Transverse colon (tissue), 4 donors: ENCODE measurements at regions not wholly inside any gene's neighbourhood (a gene's known extent, or its start where the extent isn't known, plus 50 kb on each side); places are given as distances from the start of the nearest gene placed in this dataset.

Source experiments
- POLR2A ChIP-seq: fragments of 450-650 bp; IDR thresholded peaks from one replicate; pipeline ENCODE4 v1.6.1; 2016; ENCODE audit warnings: antibody characterized with exemption, mild to moderate bottlenecking, moderate library complexity
- POLR2AphosphoS5 ChIP-seq, 3 donors: sonication (generic); formaldehyde crosslinking; IDR thresholded peaks; one replicate each; pipeline ENCODE4 v1.6.1; 2016; ENCODE audit warnings: antibody characterized with exemption in 3 of 3
- TF ChIP-seq, protein P1 (sequence below), 5 experiments: fragments of 200-600 bp in 3 of 5; fragments of 450-650 bp in 2 of 5; sonication (generic) in 3 of 5; IDR thresholded peaks; 1 replicate in 2 of 5; 2 replicates in 3 of 5; pipeline ENCODE4 v1.5.1; 2016 to 2017; ENCODE audit warnings: antibody characterized with exemption in 5 of 5, inconsistent platforms in 3 of 5, mild to moderate bottlenecking in 2 of 5, moderate library complexity in 1 of 5

DNA sequence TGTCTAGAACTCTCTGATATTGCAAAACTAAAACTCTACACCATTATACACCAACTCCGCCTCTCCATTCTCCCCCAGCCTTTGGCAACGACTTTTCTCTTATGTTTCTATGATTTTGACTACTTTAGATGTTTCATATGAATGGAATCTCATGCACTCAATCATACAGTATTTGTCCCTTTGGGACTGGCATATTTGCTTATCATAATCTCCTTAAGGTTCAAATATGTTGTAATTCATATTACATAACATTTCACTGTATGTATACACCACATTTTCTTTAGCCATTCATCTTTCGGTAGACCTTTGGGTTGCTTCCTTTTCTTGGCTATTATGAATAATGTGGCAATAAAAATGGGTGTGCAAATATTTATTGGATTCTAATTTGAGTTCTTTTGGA, 164.4 kb downstream of the ARL4A start:
- TF ChIP-seq, protein P1, sequence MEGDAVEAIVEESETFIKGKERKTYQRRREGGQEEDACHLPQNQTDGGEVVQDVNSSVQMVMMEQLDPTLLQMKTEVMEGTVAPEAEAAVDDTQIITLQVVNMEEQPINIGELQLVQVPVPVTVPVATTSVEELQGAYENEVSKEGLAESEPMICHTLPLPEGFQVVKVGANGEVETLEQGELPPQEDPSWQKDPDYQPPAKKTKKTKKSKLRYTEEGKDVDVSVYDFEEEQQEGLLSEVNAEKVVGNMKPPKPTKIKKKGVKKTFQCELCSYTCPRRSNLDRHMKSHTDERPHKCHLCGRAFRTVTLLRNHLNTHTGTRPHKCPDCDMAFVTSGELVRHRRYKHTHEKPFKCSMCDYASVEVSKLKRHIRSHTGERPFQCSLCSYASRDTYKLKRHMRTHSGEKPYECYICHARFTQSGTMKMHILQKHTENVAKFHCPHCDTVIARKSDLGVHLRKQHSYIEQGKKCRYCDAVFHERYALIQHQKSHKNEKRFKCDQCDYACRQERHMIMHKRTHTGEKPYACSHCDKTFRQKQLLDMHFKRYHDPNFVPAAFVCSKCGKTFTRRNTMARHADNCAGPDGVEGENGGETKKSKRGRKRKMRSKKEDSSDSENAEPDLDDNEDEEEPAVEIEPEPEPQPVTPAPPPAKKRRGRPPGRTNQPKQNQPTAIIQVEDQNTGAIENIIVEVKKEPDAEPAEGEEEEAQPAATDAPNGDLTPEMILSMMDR (IDR thresholded peaks at IDR 0.05) = no peak
- TF ChIP-seq POLR2A (no peak), POLR2AphosphoS5 (IDR thresholded peaks at IDR 0.05) (no peak)
